BJ (cell line): ENCODE measurements at regions not wholly inside any gene's neighbourhood (a gene's known extent, or its start where the extent isn't known, plus 50 kb on each side); places are given as distances from the start of the nearest gene placed in this dataset.

Experiments used
- CTCF ChIA-PET: fragments of 350-600 bp; formaldehyde crosslinking; extraction: SDS; loops from one replicate; lab custom pipeline; 2021; ENCODE audit warnings: antibody characterized with exemption, inconsistent platforms; lab: Yijun Ruan, JAX
- POLR2A ChIA-PET: fragments of 300-600 bp; sonication (Branson Sonifier 250); formaldehyde crosslinking; extraction: SDS; loops from one replicate; lab custom pipeline; 2021; ENCODE audit warnings: antibody characterized with exemption; lab: Charles Lee
- DNase-seq: peaks from one replicate; pipeline ENCODE4 v3.0.0-alpha.2; 2011; ENCODE audit warnings: low read depth
- H3K27me3 ChIP-seq: 2 replicates; pipeline ENCODE4 v1.6.0; 2011; ENCODE audit warnings: low read length; ENCODE audit not compliant: control insufficient read depth, insufficient read depth
- H3K36me3 ChIP-seq: 2 replicates; pipeline ENCODE4 v1.5.1; 2011; ENCODE audit warnings: low read length; ENCODE audit not compliant: control insufficient read depth, insufficient read depth
- H3K4me3 ChIP-seq: 2 replicates; pipeline ENCODE4 v1.5.1; 2011; ENCODE audit warnings: low read depth, mild to moderate bottlenecking, control low read depth, low read length
- CTCF ChIP-seq: IDR thresholded peaks from 2 replicates; pipeline ENCODE4 v1.5.1; 2011; ENCODE audit warnings: low read depth, mild to moderate bottlenecking, control low read depth, inconsistent platforms, low read length, moderate library complexity; ENCODE audit not compliant: insufficient read depth

GRCh38 chr9:108134486-108135128, 645.0 kb upstream of the KLF4 start:
- Histone ChIP-seq H3K36me3 (no peaks in the 10 kb centered on the region), H3K4me3 (no peak overlapping the region), H3K27me3 (no peaks in the 10 kb centered on the region)
- POLR2A ChIA-PET, result no interaction called here
- DNase-seq, result no peak
- CTCF ChIA-PET, result no interaction called here
- no peak for TF ChIP-seq CTCF

DNA sequence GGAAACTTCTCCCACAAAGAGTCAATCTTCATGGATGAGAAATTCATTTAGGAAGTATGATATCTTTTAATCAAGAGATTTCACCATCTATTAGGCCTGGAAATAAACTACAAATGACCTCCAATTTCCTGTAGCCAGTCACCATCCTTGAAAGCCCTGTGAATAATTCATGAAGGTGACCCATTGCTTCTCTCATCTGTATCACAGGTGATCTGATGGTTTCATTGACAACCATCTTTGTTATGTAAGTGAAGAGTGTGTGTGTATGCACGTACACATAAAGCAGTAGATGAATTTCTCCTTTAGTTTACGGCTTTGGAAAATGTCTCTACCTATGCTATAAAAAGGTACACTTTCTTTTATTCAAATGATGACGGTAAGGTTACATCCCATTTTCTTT, 644.1 kb upstream of the KLF4 start:
- Histone ChIP-seq H3K4me3 (no peak overlapping the region), H3K27me3 (no peaks in the 10 kb centered on the region), H3K36me3 (no peaks in the 10 kb centered on the region)
- no peak for TF ChIP-seq CTCF
- ChIA-PET CTCF (no interaction called here), POLR2A (no interaction called here)
- DNase-seq, result no peak

DNA sequence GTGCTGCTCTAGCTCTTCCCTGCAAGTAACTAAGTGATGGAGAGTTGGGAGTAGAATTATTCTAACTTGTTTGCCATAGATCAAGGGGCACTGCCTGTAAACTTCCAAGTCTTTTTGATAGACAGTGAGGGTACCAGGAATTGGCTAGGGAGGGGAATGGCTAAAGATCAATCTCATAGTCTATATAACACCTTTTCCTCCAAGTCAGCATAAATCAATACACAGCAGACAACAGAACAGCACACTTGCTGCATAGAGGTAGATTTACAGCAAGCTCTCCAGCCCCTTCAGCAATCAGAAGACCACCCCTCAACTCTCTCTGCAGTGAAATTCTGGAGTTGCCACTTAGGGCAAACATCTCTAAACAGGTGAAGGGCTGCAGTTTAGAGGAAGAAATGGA, 643.5 kb upstream of the KLF4 start:
- DNase-seq, result no peak
- Histone ChIP-seq H3K27me3 (no peaks in the 10 kb centered on the region), H3K36me3 (no peaks in the 10 kb centered on the region), H3K4me3 (no peak overlapping the region)
- no peak for TF ChIP-seq CTCF
- CTCF ChIA-PET, result no interaction called here
- POLR2A ChIA-PET, result no interaction called here

DNA sequence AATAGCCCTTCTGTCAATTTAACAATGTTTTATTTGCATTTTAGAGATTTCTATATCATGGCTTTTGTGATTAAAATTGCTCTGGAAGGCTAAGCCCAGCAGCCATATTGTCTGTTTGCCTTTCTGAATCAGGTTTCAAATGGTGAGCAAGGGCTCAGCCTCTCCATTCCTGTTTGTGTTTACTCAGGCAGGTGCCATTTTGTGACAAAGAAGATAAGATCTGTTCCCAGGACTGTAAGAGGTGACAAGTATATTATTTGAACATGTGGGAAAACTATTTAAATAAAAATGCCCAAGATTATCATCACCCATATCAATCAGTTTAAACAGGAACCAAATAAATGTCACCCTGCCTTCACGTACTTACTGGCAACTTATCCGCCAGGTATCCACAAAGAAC, 641.3 kb upstream of the KLF4 start:
- Histone ChIP-seq H3K4me3 (no peak overlapping the region), H3K36me3 (no peaks in the 10 kb centered on the region), H3K27me3 (no peaks in the 10 kb centered on the region)
- no peak for DNase-seq
- no peak for TF ChIP-seq CTCF
- ChIA-PET POLR2A (no interaction called here), CTCF (interaction anchor here (1.0 kb wide), 1 partner anchor 10 kb away, joined by 3 read pairs; no protein-coding TSS in a partner anchor)

DNA sequence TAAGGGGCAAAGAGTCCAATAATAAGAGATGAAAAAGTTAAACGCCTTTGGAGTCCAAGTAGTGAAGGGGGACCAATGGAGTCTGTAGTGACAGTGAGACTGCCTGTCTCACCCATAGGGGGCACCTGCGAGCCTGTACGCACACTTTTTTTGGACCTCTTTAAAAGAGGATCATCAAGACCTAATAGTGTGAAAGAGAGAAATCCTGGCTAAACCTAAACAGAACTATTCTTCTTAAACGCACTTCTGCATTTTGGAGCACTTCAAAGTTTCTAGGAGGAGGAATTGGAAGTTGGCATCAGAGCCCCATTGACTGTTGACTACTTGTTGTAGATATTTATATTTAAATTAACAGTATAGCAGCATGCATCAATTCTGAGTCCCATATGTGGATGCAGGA, 636.1 kb upstream of the KLF4 start:
- POLR2A ChIA-PET, result no interaction called here
- no peaks in the 10 kb centered on the region for H3K36me3 ChIP-seq
- H3K4me3 ChIP-seq, result no peak overlapping the region
- CTCF ChIA-PET, result no interaction called here
- no peak for DNase-seq
- peak; percentile 41 for TF ChIP-seq CTCF
- no peaks in the 10 kb centered on the region for H3K27me3 ChIP-seq
